ENCODE measurements at regions not wholly inside any gene's neighbourhood (a gene's known extent, or its start where the extent isn't known, plus 50 kb on each side); places are given as distances from the start of the nearest gene placed in this dataset.

GRCh38 chr2:173841110-173841509, 124.1 kb downstream of the SP3 start:
- TF ChIP-seq CTCF (IDR thresholded peaks at IDR 0.05) (no peak), POLR2A (IDR thresholded peaks at IDR 0.05) (no peak)
